Ishikawa (cell line): ENCODE measurements at regions not wholly inside any gene's neighbourhood (a gene's known extent, or its start where the extent isn't known, plus 50 kb on each side); places are given as distances from the start of the nearest gene placed in this dataset.

Source experiments
- CREB1 ChIP-seq: IDR thresholded peaks from 2 replicates; pipeline ENCODE4 v1.6.1; 2012; ENCODE audit warnings: low read depth
- EP300 ChIP-seq: IDR thresholded peaks from 2 replicates; pipeline ENCODE4 v1.6.1; 2012; ENCODE audit warnings: borderline replicate concordance
- FOXM1 ChIP-seq: IDR thresholded peaks from 2 replicates; pipeline ENCODE4 v1.6.1; 2012; ENCODE audit warnings: low read depth, borderline replicate concordance
- RAD21 ChIP-seq: IDR thresholded peaks from 2 replicates; pipeline ENCODE4 v1.6.1; 2012; ENCODE audit warnings: low read depth
- TAF1 ChIP-seq: IDR thresholded peaks from 2 replicates; pipeline ENCODE4 v1.6.1; 2012; ENCODE audit warnings: low read depth, mild to moderate bottlenecking
- TCF12 ChIP-seq: IDR thresholded peaks from 2 replicates; pipeline ENCODE4 v1.6.1; 2012; ENCODE audit warnings: low read depth
- TF ChIP-seq, protein P1 (sequence below): IDR thresholded peaks from 2 replicates; pipeline ENCODE4 v1.6.1; 2012
- TF ChIP-seq, protein P2 (sequence below): IDR thresholded peaks from 2 replicates; pipeline ENCODE4 v1.6.1; 2012; ENCODE audit warnings: low read depth, mild to moderate bottlenecking

DNA sequence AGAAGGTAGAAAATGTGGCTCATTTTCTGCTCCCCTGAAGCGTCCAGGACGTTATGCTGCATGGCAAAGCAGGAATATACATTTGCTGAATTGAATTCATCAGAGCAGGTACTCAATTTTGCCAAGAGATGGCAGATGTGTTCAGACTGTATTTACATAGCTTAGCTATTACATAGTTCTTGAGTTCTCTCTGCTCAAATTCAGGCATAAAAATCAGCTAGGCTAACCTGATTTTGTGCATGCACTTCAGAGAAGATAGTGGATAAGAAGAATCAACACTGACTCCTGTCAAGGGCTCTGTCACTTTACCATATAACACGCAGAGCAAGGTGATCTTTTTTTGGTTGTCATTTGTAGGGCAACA lies 209.2 kb upstream of the FAM3C start:
- no peak for TF ChIP-seq EP300
- peak; percentile 19; the same call in 1 of the 2 replicates for TF ChIP-seq RAD21
- no peak for TF ChIP-seq TCF12
- TF ChIP-seq, protein P1, sequence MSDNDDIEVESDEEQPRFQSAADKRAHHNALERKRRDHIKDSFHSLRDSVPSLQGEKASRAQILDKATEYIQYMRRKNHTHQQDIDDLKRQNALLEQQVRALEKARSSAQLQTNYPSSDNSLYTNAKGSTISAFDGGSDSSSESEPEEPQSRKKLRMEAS = no peak
- TF ChIP-seq CREB1 = no peak
- TF ChIP-seq TAF1 = no peak
- TF ChIP-seq, protein P2, sequence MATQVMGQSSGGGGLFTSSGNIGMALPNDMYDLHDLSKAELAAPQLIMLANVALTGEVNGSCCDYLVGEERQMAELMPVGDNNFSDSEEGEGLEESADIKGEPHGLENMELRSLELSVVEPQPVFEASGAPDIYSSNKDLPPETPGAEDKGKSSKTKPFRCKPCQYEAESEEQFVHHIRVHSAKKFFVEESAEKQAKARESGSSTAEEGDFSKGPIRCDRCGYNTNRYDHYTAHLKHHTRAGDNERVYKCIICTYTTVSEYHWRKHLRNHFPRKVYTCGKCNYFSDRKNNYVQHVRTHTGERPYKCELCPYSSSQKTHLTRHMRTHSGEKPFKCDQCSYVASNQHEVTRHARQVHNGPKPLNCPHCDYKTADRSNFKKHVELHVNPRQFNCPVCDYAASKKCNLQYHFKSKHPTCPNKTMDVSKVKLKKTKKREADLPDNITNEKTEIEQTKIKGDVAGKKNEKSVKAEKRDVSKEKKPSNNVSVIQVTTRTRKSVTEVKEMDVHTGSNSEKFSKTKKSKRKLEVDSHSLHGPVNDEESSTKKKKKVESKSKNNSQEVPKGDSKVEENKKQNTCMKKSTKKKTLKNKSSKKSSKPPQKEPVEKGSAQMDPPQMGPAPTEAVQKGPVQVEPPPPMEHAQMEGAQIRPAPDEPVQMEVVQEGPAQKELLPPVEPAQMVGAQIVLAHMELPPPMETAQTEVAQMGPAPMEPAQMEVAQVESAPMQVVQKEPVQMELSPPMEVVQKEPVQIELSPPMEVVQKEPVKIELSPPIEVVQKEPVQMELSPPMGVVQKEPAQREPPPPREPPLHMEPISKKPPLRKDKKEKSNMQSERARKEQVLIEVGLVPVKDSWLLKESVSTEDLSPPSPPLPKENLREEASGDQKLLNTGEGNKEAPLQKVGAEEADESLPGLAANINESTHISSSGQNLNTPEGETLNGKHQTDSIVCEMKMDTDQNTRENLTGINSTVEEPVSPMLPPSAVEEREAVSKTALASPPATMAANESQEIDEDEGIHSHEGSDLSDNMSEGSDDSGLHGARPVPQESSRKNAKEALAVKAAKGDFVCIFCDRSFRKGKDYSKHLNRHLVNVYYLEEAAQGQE = no peak
- no peak for TF ChIP-seq FOXM1
